Amniotic epithelial cell (primary cell): ENCODE measurements at regions not wholly inside any gene's neighbourhood (a gene's known extent, or its start where the extent isn't known, plus 50 kb on each side); places are given as distances from the start of the nearest gene placed in this dataset.

Experiments
- DNase-seq: peaks from one replicate; pipeline ENCODE4 v3.0.0-alpha.2; 2010; ENCODE audit warnings: low read depth

DNA sequence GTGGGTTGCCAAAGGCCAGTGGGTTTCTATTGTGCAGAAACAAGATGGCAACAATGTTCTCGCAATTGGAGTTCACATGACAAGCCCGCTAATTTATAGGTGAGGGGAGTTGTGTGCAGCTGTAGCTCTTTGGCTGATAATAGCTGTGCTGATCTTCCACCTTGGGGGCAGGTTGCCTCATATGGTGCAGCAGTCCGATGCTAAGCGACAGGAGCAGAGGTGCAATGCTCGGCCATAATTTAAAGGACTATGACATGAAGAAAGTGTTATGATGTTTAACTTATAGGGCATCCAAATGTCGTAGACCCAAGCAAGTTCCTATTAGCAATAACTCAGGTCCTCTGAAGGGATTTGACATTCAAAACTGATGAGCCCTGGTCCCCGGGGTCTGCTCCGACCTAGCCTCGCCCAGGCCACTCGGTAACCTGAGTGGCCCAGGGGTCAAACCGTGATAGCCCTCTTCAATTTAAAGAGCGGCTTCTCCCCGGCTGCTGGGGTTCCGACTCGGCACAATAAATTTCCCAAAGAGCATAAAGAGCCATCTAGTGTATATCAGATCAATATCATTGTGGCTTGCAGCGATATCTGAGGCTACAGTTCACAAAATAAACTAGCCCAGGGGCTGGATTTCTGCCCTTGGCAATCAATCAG is 724.0 kb downstream of the IRX1 start:
- DNase-seq, result no peak

DNA sequence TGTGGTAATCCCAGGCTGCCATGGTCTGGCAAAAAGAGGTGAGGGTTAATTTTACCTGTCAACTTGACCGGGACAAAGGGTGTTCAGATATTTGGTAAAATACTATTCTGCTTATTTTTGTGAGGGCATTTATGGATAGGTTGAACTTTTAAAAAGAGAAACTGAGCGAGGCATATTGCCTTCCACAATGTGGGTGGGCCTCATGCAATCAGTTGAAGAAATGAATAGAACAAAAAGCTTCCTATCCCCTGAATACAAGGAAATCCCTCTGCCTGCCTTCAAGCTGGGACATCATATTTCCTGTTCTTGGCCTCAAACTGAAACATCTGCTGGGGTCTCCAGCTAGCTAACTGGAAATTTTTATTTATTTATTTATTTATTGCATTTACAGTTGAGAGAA is 734.7 kb downstream of the IRX1 start:
- DNase-seq, result no peak

DNA sequence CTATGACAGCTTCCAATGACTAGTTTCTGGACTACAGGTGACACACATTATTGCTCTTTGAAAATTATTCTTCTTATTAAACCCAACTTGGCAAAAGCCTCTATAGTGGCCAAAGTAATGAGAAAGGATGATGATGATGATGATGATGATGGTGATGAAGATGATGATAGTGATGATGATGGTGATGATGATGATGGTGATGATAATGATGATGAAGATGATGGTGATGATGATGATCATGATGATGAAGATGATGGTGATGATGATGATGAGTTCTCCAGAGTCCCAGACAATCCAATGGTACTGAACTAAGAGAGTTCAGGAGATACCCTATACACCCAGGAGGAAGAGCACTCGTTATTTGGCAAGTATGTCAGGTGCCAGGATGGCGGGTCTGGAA is 739.4 kb downstream of the IRX1 start:
- no peak for DNase-seq

GRCh38 chr5:4337519-4337918 is 741.9 kb downstream of the IRX1 start:
- no peak for DNase-seq

DNA sequence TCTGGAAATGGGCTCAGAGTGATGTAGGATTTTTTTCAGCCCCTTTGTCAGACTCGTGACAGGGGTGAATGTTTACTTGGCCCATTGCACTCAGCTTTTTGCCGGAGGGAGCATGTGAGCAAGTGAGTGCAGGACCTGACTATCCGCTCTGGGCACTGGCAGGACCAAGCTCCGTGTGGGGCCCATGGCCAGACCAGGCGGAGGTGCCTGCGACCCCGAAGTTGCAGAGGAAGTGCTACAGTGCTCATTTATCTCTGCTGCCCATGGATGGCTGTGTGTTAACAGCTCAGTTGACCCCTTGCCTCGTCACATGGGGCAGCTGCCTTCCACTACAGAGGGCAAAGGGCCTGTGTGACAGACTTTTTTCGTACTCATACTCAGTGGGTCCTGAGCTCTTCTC is 744.3 kb downstream of the IRX1 start:
- DNase-seq, result no peak

- DNase-seq, result no peak
These were observed 750.2 kb downstream of the IRX1 start for GRCh38 chr5:4345850-4346249.

- DNase-seq, result no peak
These were observed 752.8 kb downstream of the IRX1 start for GRCh38 chr5:4348423-4348822.

DNA sequence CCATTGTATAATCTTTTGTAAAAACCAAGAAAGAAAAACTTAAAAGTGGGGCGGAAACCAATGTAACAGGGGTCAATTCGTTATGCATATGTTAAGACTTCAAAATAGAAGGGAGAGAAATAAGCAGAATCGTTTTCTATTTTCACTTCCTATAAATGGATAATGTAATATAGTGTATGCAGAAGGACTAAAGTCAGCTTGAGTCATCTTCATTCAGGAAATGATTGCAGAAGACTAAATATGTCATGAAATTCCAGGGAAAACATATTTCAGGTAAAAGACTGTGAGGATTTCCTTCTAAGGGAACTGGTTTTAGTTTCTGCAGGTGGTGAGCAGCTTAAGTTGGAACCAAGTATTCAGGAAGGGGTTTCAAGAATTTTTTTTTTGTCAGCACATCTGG is 753.3 kb downstream of the IRX1 start:
- no peak for DNase-seq

GRCh38 chr5:4356201-4356600 is 760.6 kb downstream of the IRX1 start:
- DNase-seq, result no peak

DNA sequence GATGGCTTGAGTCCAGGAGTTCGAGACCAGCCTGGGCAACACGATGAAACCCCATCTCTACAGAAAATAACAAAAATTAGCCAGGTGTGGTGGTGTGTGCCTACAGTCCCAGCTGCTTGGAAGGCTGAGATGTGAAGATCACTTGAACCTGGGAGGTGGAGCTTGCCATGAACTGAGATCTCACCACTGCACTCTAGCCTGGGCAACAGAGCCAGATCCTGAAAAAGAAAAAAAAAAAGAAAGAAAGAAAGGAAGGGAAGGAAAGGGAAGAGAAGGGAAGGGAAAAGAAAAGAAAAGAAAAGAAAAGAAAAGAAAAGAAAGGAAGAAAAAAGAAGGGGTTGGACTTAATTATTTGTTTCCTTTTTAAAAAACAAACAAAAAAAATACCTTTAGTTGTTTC is 764.2 kb downstream of the IRX1 start:
- DNase-seq, result no peak

DNA sequence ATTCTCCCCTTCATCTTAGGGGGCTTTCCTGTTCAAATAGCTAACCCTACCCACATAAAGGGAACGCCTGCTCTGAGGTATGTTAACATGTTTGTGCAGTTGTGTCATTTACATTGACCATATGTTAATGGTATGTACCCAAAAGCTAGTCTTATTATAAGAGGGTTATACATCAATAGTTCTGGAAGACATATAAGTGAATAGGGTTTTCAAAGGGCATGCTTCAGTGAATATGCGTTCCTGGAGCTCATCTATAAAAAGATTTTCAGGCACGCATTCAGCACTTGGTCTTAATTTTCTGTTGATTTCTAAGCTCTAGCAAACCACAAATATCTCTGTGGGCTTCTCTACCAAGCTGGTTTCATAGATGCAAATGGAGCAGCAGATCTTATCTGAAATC is 766.1 kb downstream of the IRX1 start:
- DNase-seq, result no peak

DNA sequence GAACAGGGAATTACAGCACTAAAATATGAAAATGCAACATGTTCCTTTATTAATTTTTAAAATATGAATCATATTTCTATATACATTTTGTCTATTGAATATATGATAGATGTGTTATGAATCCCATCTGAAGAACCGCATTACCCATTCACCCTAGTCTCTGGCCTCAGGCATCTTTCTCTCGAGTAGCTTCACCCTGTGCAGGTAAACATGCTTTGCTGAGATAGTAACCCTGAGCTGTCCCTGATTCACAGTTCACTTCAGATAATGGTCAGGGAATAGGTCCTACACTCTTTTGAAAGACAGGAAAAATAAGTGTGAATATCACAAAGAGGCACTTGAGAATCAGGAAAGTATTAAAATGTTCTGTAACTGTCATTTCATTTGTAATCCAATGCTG is 766.8 kb downstream of the IRX1 start:
- no peak for DNase-seq

GRCh38 chr5:4363045-4363444 is 767.4 kb downstream of the IRX1 start:
- DNase-seq, result no peak

DNA sequence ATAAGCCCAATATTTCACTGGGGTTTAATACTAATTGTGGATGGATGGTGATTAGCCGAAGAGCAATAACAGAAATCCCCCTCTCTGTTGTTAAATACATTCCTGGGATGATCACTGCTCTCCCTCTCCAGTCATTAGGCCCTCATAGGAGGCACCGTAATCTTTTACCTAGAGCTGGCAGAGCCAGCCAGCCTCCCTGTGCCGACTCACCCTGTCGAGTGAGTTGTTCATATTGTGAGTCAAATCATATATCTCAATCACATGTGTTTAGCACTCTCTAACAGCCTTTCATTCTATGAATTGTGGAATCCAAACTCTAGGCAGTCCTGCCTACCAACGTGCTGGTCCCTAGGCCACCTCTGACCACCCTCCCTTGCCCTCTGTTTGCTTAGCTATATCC is 771.0 kb downstream of the IRX1 start:
- no peak for DNase-seq

- DNase-seq, result no peak
These were observed 769.9 kb upstream of the ADAMTS16 start for GRCh38 chr5:4370218-4370617.

- no peak for DNase-seq
These were observed 767.6 kb upstream of the ADAMTS16 start for GRCh38 chr5:4372481-4372880.

DNA sequence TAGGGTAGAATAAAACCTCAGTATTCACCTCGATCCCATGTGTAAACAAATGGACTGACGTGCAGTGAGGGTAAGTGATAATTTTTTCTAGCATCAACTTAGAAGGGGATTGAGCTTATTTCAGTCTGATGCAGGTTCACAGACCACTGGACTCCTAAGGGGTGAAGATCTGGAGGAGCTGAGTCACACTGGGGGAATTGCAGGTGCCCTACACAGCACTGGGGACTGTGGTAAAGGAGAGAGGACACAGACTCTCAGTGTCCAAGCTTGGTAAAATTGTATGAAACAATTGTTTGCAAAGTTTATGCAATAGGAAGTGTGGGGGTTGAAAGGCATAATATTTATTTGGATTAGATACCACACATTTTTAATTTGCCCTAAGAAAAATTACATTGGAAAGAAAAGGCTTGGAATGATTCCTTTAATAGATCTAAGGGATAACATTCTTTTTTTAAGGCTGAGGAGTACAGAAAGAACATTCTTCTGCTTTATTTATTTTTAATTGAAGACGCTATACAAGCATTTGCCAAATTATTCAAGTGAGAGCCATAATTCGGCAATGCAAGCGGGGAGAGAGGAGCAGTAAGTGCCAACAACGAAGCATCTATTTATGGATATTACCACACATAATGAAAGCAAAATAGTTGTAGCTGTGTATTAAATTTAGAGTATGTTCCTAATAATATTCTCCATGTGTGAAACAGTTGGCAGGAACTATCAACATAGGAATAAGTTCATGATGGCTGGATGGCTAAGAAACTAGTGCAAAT is 766.9 kb upstream of the ADAMTS16 start:
- DNase-seq, result no peak

GRCh38 chr5:4374866-4375265 is 765.3 kb upstream of the ADAMTS16 start:
- DNase-seq, result no peak

DNA sequence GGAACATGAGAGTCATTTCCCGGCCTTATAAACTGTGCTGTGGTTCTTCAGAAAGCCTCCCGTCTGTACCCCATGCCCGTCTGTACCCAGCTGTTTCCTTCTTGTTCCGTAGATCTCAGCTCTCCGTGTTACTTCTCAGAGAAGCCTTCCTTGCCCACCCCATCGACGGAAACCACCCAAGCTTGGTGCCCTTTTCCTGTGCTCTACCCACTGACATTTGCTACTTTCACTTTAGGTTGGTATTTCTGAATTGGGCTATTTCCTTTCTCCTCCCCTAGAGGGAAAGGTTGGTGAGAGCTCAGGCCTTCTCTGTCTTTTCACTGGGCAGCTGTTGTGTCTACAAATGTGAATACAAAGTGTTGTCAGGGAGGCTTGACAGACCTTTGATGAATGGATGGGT is 764.5 kb upstream of the ADAMTS16 start:
- DNase-seq, result no peak

DNA sequence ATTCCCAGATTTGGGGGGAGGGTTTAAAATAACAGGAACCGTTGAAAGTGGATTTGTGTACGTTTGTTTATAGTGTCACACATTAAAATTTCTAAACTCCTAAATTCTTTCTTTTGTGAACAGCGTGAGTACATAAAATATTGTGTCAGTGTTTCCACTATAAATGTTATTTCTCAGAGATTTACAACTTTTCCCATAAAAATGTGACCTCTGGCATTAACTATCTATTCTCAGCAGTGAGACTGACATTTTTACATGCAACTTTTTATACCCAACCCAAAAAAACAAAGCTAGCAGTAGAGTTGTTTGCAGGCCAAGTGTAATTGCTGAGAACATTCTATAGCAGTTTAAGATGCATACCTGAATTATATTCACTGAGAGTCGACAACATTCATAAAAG is 757.0 kb upstream of the ADAMTS16 start:
- no peak for DNase-seq

DNA sequence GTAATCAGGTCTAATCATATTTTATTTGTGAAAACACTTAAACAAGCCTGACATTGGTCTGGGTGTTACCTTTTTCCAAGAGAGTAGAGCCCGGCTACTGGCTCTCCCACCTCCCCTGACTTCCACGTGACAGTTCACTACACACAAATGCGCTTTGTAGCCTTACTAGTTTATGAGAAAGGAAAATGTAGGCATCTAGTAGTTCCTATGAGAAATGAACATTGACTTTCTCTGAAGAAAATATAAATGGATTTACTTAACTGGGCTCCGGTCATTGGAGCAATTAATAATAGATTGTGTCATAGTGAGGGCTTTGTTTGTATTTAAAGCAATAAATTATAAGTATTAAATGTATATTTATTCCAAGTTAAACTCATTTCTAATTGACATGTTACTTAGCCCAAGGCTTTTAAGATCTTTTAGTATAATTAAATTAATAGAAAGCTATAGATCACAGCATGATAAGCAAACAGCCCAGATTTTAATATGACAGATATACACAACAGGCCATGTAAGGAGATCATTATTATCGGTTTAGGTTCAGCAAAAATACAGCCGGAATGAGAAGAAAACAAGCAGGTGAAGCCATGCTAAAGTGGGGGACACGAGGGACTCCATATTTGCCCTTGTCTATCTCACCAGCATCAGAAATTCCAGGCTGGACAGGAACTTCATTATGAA is 756.5 kb upstream of the ADAMTS16 start:
- DNase-seq, result no peak

GRCh38 chr5:4384649-4385048 is 755.5 kb upstream of the ADAMTS16 start:
- DNase-seq, result no peak

- DNase-seq, result no peak
These were observed 754.0 kb upstream of the ADAMTS16 start for GRCh38 chr5:4386152-4386551.
